ENCODE measurements at regions not wholly inside any gene's neighbourhood (a gene's known extent, or its start where the extent isn't known, plus 50 kb on each side); places are given as distances from the start of the nearest gene placed in this dataset.

DNA sequence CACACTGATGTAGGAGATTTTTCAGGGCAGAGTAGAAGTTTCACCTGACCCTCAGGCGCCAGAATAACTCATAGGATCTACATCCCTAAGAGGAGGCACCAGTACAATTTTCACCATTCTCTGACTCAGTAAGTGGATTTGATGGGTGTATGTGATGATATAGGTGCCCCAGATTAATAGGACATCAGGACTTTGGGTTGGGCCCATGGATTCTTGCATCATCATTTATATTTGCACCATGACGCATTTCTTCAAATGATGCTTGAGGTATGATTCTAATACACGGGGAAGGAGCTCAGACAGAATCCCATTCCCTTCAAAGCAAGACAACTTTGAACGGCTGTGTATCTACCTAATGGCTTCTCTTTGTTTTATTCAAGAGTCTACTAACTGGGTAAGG lies 173.2 kb downstream of the TMEM114 start:
- Histone ChIP-seq H3F3A (replicated peaks; ENCODE audit: low read depth) (no peaks in the 10 kb centered on the region), H3K36me3 (ENCODE audit: insufficient read depth) (no peaks in the 10 kb centered on the region), H2AFZ (no peak overlapping the region), H3K79me2 (replicated peaks; ENCODE audit: insufficient read depth) (no peaks in the 10 kb centered on the region), H3K9me2 (ENCODE audit: insufficient read depth) (no peaks in the 10 kb centered on the region; the same call in 1 of the 2 replicates), H3K27me3 (ENCODE audit: insufficient read depth) (no peaks in the 10 kb centered on the region), H3K4me2 (no peak overlapping the region), H3K27ac (ENCODE audit: low read depth) (no peak overlapping the region), H4K20me1 (replicated peaks; ENCODE audit: insufficient read depth) (no peaks in the 10 kb centered on the region), H3K4me3 (no peak overlapping the region), H3K4me1 (ENCODE audit: insufficient read depth) (no peaks in the 10 kb centered on the region)
- TF ChIP-seq CREB1 (CRISPR knock-in tag; IDR thresholded peaks at IDR 0.05; ENCODE audit: low read depth) (no peak), EZH2 (IDR thresholded peaks at IDR 0.05; ENCODE audit: low read depth, unreplicated experiment) (no peak), ZNF331 (CRISPR knock-in tag; IDR thresholded peaks at IDR 0.05; ENCODE audit: low read depth) (no peak), ZNF114 (CRISPR knock-in tag; IDR thresholded peaks at IDR 0.05) (no peak), CTCF (conservative IDR thresholded peaks at IDR 0.05; ENCODE audit: low read depth in 2 of 2) (no peak), JUNB (IDR thresholded peaks at IDR 0.05; ENCODE audit: unreplicated experiment) (no peak), ZNF462 (CRISPR knock-in tag; IDR thresholded peaks at IDR 0.05) (no peak), NANOG (IDR thresholded peaks at IDR 0.05; ENCODE audit: borderline replicate concordance) (no peak)
- TF ChIP-seq, protein P1, sequence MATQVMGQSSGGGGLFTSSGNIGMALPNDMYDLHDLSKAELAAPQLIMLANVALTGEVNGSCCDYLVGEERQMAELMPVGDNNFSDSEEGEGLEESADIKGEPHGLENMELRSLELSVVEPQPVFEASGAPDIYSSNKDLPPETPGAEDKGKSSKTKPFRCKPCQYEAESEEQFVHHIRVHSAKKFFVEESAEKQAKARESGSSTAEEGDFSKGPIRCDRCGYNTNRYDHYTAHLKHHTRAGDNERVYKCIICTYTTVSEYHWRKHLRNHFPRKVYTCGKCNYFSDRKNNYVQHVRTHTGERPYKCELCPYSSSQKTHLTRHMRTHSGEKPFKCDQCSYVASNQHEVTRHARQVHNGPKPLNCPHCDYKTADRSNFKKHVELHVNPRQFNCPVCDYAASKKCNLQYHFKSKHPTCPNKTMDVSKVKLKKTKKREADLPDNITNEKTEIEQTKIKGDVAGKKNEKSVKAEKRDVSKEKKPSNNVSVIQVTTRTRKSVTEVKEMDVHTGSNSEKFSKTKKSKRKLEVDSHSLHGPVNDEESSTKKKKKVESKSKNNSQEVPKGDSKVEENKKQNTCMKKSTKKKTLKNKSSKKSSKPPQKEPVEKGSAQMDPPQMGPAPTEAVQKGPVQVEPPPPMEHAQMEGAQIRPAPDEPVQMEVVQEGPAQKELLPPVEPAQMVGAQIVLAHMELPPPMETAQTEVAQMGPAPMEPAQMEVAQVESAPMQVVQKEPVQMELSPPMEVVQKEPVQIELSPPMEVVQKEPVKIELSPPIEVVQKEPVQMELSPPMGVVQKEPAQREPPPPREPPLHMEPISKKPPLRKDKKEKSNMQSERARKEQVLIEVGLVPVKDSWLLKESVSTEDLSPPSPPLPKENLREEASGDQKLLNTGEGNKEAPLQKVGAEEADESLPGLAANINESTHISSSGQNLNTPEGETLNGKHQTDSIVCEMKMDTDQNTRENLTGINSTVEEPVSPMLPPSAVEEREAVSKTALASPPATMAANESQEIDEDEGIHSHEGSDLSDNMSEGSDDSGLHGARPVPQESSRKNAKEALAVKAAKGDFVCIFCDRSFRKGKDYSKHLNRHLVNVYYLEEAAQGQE (IDR thresholded peaks at IDR 0.05; ENCODE audit: unreplicated experiment): no peak
- TF ChIP-seq, protein P2, sequence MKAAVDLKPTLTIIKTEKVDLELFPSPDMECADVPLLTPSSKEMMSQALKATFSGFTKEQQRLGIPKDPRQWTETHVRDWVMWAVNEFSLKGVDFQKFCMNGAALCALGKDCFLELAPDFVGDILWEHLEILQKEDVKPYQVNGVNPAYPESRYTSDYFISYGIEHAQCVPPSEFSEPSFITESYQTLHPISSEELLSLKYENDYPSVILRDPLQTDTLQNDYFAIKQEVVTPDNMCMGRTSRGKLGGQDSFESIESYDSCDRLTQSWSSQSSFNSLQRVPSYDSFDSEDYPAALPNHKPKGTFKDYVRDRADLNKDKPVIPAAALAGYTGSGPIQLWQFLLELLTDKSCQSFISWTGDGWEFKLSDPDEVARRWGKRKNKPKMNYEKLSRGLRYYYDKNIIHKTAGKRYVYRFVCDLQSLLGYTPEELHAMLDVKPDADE (IDR thresholded peaks at IDR 0.05): no peak
- Mint-ChIP-seq H3K4me1 (no peaks in the 10 kb centered on the region), H3K36me3 (ENCODE audit: low read depth) (no peaks in the 10 kb centered on the region), H3K4me3 (no peak overlapping the region), H3K27ac (no peak overlapping the region), H3K9me3 (no peaks in the 10 kb centered on the region; the same call in 2 of the 3 replicates), H3K27me3 (ENCODE audit: insufficient read depth, low read depth, poor library complexity) (peaks cover 3% of the 10 kb centered on the region)
- ATAC-seq (no peak), DNase-seq (ENCODE audit: low spot score) (no peak)

Measured in GM23338 (cell line).